GM19452 (cell line): ENCODE measurements at regions not wholly inside any gene's neighbourhood (a gene's known extent, or its start where the extent isn't known, plus 50 kb on each side); places are given as distances from the start of the nearest gene placed in this dataset.
"Not testable (repeated sequence)": the region's sequence is repeated elsewhere in the genome, so short reads cannot be mapped to it uniquely, and the experiment has no call there.

ENCODE experiments used
- ATAC-seq: cut with Tn5 transposase; IDR thresholded peaks from one replicate; pipeline ENCODE4 v1.9.1; 2021; ENCODE audit not compliant: unreplicated experiment

GRCh38 chr16:63890723-63891122, 1231.1 kb downstream of the CDH11 start:
- no peak for ATAC-seq

GRCh38 chr16:63890081-63890480, 1231.8 kb downstream of the CDH11 start:
- no peak for ATAC-seq

GRCh38 chr16:63883091-63883490, 1238.8 kb downstream of the CDH11 start:
- ATAC-seq: no peak

GRCh38 chr16:63882576-63882975, 1239.3 kb downstream of the CDH11 start:
- ATAC-seq: no peak

- no peak for ATAC-seq
Observed at GRCh38 chr16:63880948-63881347, 1240.9 kb downstream of the CDH11 start.

- ATAC-seq: no peak
Observed at GRCh38 chr16:63877401-63877800, 1244.5 kb downstream of the CDH11 start.

- no peak for ATAC-seq
Observed at GRCh38 chr16:63876103-63876502, 1245.8 kb downstream of the CDH11 start.

GRCh38 chr16:63860700-63861099, 1261.2 kb downstream of the CDH11 start:
- not testable (repeated sequence) for ATAC-seq

GRCh38 chr16:63856537-63856936, 1265.3 kb downstream of the CDH11 start:
- no peak for ATAC-seq

- ATAC-seq: no peak
Observed at GRCh38 chr16:63850979-63851378, 1270.9 kb downstream of the CDH11 start.

- no peak for ATAC-seq
Observed at GRCh38 chr16:63841271-63841670, 1280.6 kb downstream of the CDH11 start.

GRCh38 chr16:63830061-63830460, 1291.8 kb downstream of the CDH11 start:
- no peak for ATAC-seq

GRCh38 chr16:63822818-63823217, 1299.0 kb downstream of the CDH11 start:
- no peak for ATAC-seq

GRCh38 chr16:63816276-63816675, 1305.6 kb downstream of the CDH11 start:
- ATAC-seq: no peak

GRCh38 chr16:63813862-63814261, 1308.0 kb downstream of the CDH11 start:
- no peak for ATAC-seq

GRCh38 chr16:63808730-63809129, 1313.1 kb downstream of the CDH11 start:
- ATAC-seq: no peak

GRCh38 chr16:63806794-63807506, 1314.9 kb downstream of the CDH11 start:
- ATAC-seq: no peak

GRCh38 chr16:63804126-63804525, 1317.7 kb downstream of the CDH11 start:
- ATAC-seq: no peak

- no peak for ATAC-seq
Observed at GRCh38 chr16:63789603-63790002, 1332.3 kb downstream of the CDH11 start.

- no peak for ATAC-seq
Observed at GRCh38 chr16:63787014-63787413, 1334.8 kb downstream of the CDH11 start.

- ATAC-seq: no peak
Observed at GRCh38 chr16:63785170-63785569, 1336.7 kb downstream of the CDH11 start.

GRCh38 chr16:63776437-63776836, 1345.4 kb downstream of the CDH11 start:
- ATAC-seq: no peak

- no peak for ATAC-seq
Observed at GRCh38 chr16:63776034-63776433, 1345.8 kb downstream of the CDH11 start.
